ENCODE measurements at regions not wholly inside any gene's neighbourhood (a gene's known extent, or its start where the extent isn't known, plus 50 kb on each side); places are given as distances from the start of the nearest gene placed in this dataset.

DNA sequence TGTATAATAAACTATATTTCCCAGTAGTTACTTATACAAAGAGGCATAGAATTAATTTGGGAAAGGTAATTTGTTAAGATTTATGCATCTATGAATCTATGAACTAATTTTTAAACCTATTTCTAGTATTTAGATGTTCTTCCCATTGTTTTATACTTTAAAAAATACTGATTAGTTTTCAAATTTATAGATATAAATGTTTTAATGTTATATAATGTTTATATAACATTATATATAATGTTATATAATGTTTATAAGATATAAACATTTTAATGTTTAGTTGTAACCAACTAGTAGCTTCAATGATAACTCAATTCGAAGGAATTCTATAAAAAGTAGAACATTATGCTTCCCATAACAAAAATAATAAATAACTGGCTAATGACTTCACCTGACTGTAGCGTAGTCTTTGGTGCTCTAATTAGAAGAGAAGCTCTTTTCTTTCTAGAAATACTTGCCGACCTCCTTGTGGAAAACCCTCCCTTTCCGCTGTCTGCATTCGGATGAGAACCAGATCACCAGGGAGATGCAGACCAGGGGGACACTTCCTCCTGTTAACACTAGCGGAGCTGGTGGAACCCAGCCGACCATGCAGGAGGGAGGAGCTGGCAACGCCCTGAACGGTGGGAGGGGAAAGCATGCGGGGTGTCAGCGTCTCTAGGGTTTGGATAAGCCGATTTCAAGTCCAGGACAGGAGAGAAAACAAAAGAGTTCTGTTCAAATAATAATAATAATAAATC is 158.4 kb downstream of the OR2B2 start:
- TF ChIP-seq CTCF (IDR thresholded peaks at IDR 0.05 in 8 of 11, conservative IDR thresholded peaks at IDR 0.05 in 3 of 11) = no peak
- TF ChIP-seq POLR2A (IDR thresholded peaks at IDR 0.05) = no peak
